GM19328 (cell line): ENCODE measurements at regions not wholly inside any gene's neighbourhood (a gene's known extent, or its start where the extent isn't known, plus 50 kb on each side); places are given as distances from the start of the nearest gene placed in this dataset.

Experiments used
- ATAC-seq: cut with Tn5 transposase; IDR thresholded peaks from one replicate; pipeline ENCODE4 v1.9.1; 2021; ENCODE audit warnings: mild to moderate bottlenecking, moderate library complexity; ENCODE audit not compliant: unreplicated experiment

- no peak for ATAC-seq
Measured at GRCh38 chr3:111465081-111465670, 76.8 kb upstream of the CD96 start.

GRCh38 chr3:111470032-111470431, 72.0 kb upstream of the CD96 start:
- ATAC-seq = no peak

- no peak for ATAC-seq
Measured at GRCh38 chr3:111471831-111472230, 70.2 kb upstream of the CD96 start.

- no peak for ATAC-seq
Measured at GRCh38 chr3:111472556-111472955, 69.4 kb upstream of the CD96 start.

GRCh38 chr3:111473550-111473949, 68.4 kb upstream of the CD96 start:
- ATAC-seq = no peak

GRCh38 chr3:111476701-111477100, 65.3 kb upstream of the CD96 start:
- no peak for ATAC-seq

- ATAC-seq = no peak
Measured at GRCh38 chr3:111480091-111480490, 61.9 kb upstream of the CD96 start.

GRCh38 chr3:111481551-111481950, 60.4 kb upstream of the CD96 start:
- no peak for ATAC-seq

GRCh38 chr3:111482574-111482973, 59.4 kb upstream of the CD96 start:
- no peak for ATAC-seq

- no peak for ATAC-seq
Measured at GRCh38 chr3:111485086-111485485, 56.9 kb upstream of the CD96 start.
